GM12872 (cell line): ENCODE measurements at regions not wholly inside any gene's neighbourhood (a gene's known extent, or its start where the extent isn't known, plus 50 kb on each side); places are given as distances from the start of the nearest gene placed in this dataset.

ENCODE experiments used
- TF ChIP-seq, protein P1 (sequence below): IDR thresholded peaks from 3 replicates; pipeline ENCODE4 v1.5.1; 2011; ENCODE audit warnings: low read depth, mild to moderate bottlenecking, low read length, moderate library complexity; ENCODE audit not compliant: insufficient read depth

DNA sequence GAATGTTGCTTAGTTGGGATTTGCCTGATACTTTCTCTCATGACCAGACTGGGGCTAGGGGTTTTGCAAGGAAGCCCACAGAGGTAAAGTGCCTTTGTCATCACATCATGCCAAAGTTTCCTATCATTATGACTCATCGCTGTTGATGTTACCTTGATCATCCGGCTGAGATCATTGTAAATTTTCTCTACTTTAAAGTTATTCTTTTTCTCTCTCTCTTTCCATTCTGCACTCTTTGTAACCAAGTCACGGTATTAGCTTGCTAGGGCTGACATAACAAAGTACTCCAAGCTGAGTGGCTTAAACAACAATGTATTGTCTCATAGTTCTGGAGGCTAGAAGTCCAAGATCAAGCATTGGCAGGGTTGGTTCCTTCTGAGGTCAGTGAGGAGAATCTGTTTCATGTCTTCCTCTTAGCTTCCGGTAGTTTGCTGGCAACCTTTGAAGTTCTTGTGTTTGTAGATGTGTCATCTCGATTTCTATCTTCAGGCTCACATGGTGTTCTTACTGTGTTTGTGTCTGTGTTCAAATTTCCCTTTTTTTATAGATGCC, 113.0 kb downstream of the DTHD1 start:
- TF ChIP-seq, protein P1, sequence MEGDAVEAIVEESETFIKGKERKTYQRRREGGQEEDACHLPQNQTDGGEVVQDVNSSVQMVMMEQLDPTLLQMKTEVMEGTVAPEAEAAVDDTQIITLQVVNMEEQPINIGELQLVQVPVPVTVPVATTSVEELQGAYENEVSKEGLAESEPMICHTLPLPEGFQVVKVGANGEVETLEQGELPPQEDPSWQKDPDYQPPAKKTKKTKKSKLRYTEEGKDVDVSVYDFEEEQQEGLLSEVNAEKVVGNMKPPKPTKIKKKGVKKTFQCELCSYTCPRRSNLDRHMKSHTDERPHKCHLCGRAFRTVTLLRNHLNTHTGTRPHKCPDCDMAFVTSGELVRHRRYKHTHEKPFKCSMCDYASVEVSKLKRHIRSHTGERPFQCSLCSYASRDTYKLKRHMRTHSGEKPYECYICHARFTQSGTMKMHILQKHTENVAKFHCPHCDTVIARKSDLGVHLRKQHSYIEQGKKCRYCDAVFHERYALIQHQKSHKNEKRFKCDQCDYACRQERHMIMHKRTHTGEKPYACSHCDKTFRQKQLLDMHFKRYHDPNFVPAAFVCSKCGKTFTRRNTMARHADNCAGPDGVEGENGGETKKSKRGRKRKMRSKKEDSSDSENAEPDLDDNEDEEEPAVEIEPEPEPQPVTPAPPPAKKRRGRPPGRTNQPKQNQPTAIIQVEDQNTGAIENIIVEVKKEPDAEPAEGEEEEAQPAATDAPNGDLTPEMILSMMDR: no peak

DNA sequence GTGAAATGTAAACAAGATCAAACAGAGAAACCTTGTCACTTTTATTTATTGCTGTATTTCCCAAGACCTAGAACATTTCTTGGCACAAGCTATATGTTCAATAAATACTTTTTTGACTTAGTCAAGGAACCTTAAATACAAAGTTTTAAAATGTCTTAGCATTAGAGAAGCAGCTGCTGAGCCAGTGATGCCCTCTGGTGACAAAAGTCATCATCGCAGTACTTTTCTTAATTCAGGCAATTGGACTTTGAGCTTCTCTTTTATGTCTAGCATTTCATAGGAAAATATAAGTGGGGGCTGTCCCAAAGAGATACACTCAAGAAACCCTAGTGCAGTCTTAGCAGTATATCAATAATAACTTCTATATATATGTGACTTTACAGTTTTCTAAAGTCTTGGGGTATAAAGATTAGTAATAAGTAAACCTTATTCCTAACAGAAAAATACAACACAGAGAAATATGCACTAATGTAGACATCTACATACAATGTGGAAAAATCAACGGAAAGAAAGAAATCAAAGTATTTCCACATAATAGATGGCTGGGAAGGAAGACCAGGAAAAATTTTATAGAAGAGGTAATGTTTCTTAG, 118.4 kb downstream of the DTHD1 start:
- TF ChIP-seq, protein P1: peak; percentile 75

DNA sequence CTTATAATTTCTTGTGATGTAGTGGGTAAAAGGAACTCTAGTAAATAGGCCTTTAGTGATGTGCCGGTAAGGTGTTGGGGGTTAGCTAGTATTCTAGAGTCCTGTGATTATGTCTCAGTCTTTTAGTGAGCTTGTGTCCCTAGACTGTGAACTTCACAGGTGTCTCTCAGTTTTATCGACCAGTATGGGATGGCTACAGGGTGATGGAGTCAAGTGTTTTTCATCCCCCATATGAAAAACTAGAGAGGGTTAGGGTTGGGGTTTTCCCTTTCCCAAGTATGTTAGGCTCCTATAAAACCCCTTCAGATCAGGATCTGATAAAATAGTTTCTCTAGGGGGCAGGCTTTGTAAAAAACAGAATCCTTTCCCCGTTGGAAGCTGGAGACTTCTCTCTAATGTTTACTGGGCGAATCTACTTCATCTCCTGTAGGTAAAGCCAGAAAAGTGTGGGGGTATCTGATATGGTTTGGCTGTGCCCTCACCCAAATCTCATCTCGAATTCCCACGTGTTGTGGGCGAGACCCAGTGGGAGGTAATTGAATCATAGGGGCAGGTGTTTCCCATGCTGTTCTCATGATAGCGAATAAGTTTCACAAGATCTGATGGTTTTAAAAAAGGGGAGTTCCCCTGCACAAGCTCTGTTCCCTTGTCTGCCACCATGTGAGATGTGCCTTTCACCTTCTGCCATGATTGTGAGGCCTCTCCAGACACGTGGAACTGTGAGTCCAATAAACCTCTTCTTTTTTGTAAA, 120.8 kb downstream of the DTHD1 start:
- TF ChIP-seq, protein P1: no peak

DNA sequence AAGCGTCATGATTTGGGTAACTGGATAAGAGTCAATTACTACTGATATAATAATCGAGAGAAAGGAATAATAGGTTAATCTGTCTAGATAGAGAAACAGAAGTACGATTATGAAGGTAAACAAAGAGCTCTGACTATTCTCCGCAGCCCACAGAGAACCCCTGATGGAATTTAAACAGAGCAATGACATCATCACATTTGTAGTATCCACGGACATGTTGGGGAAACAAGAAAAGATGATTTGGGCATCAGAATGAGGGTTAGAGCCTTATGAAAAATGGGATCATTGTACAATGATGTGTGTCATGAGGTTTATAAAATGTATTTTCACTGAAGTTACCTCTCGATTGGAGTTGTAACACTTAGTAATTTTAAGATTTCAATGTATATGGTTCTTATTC, 129.9 kb downstream of the DTHD1 start:
- TF ChIP-seq, protein P1: no peak

DNA sequence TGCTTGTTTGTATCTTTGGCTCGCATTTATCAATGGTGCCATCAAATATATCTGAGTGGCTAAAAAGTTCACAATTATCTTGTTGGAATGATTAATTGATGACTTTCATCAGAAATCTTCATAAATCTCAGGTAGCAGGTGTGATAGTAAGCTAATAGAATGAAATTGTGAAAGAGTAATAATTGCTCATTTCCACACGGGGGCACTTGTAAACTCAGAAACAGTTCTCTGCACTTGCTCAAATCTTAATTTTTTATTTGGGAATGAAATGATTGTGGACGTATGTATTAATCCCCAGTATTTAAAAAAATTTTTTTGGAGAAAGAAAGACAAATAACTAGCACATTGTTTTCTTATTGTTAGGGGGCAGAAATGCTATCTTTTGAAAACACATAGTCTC, 132.8 kb downstream of the DTHD1 start:
- TF ChIP-seq, protein P1: peak; percentile 38; the same call in 1 of the 3 replicates

DNA sequence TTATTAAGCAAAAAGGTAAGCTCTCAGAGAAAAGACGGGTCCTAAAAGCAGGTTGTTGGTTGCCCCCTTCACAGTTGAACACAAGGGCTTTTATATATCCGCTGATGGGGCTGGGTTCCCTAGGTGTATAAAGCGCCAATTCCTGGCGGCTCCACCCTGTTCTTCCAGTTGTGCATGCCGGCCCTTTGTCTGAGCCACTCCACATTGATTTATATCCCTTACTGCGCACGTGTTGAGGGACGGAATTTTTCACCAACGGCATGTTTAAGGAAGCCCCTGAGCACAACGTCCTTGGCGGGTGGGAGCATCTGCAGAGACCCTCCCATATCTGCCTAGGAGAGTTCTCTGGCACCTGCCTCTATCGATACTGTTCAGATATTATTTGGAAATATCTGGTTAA, 135.7 kb downstream of the DTHD1 start:
- TF ChIP-seq, protein P1: no peak

DNA sequence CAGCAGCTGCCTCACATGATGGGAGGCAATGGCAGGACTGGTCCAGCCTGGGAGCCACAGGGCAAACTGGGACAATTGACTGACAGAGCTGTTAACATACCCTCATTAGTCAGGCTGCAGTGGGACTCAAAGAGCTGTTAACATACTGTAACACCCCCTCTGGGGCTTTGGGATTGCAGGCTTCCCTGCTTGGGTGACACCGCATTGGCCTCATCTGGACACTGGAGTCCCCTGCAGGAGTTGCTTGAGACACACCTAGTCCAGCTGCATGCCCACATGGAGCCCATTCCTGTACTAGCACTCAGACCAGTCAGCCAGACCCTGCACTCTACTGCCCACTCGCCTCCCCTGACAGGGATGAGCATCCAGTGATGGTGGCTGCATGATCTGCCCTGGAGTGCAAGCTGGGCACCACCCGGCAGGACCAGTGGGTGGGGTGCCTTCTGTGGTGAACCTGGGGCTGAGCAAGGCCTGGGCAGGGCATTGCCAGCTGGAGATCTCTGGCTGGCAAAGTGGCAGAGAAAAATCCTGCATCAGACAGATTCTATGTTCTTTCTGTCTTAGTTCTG, 138.8 kb downstream of the DTHD1 start:
- TF ChIP-seq, protein P1: no peak
